WI38 (cell line): ENCODE measurements at regions not wholly inside any gene's neighbourhood (a gene's known extent, or its start where the extent isn't known, plus 50 kb on each side); places are given as distances from the start of the nearest gene placed in this dataset.

Experiments
- H3K4me3 ChIP-seq: 2 replicates; pipeline ENCODE4 v1.5.1; 2011; ENCODE audit warnings: low read depth, mild to moderate bottlenecking, control low read depth, low read length
- CTCF ChIP-seq: IDR thresholded peaks from 2 replicates; pipeline ENCODE4 v1.5.1; 2012; ENCODE audit warnings: low read depth, mild to moderate bottlenecking, control low read depth, low read length

DNA sequence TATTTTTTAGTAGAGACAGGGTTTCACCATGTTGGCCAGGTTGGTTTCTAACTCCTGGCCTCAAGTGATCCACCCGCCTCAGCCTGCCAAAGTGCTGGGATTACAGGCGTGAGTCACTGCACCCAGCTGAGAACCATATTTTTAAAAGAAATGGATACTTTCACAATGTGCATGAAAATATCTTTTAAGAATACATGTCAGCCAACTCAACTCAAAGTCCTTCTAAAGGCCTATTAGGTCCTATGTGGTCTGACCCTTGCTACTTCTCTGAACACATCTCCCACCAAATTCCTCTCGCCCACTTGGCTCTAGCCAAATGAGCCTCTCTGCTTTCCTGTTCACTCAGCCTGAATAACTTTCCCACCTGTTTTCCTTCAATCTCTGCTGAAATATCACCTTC lies 119.6 kb downstream of the MTX2 start:
- no peak for TF ChIP-seq CTCF
- no peak overlapping the region for H3K4me3 ChIP-seq

DNA sequence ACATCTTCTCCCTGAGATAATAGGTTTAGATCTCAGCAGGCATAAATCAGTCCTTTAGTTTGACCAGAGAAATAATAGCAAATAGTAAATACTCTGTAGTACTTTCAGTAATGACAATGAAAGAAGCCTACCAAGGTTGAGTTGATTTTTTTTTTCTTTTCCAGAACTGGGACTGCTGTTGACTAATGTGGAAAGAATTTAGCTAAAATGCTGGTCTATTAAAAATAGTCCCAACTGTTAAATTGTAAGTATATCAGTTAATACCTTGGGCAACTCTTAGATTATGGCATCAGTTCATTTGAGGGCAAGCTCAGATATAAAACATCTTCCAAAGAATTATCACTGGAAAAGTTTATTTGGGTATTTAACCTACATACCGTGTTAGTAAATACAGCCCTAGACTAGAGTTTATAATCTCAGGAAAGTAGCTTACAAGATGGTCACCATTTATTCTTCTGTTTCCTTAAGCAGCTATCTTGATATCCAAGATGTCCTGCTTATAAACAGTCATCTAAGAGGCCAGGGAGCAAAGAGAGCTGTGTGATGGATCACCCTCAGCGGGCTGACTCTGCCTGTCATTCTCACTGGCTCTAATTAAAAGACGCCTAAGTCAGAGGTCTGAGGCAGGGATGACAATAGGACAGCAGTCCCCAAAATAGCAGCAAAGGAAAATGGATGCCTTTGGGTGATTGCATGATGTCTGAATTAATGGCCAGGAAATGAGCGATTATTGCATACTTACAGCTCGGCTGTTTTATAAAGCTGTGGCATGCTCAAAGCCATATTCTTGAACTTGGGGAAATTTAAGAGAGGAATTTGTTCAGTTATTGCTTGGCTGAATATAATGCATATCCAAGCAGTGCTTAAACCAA lies 121.3 kb downstream of the MTX2 start:
- no peak for TF ChIP-seq CTCF
- no peak overlapping the region for H3K4me3 ChIP-seq

GRCh38 chr2:176391148-176391419 lies 121.8 kb downstream of the MTX2 start:
- no peak for TF ChIP-seq CTCF
- H3K4me3 ChIP-seq, result no peak overlapping the region

DNA sequence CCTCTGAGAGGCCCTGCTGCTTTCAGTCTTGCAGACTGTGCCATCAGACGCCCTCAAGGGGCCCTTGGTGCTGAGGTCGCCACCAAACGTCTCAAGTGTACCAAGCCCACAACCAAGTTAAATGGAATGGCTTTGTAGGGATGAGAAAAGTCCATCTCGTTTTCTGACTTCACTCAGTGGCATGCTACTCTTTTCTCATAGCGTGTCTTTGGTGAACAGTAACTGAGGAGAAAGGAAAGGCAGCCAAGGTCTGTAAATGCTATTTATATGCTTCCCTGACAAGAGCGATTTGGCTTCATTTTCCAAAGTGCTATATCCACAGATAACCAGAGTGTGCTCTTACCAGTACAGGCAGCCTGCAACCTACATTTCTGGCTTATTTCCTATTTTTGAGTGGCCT lies 123.0 kb downstream of the MTX2 start:
- TF ChIP-seq CTCF, result no peak
- H3K4me3 ChIP-seq, result no peak overlapping the region

GRCh38 chr2:176392744-176393414 lies 123.6 kb downstream of the MTX2 start:
- no peak for TF ChIP-seq CTCF
- H3K4me3 ChIP-seq, result no peak overlapping the region

- TF ChIP-seq CTCF, result no peak
- H3K4me3 ChIP-seq, result no peak overlapping the region
Measured at GRCh38 chr2:176395273-176395854, 126.1 kb downstream of the MTX2 start.
